ES-I3 (cell line): ENCODE measurements at regions not wholly inside any gene's neighbourhood (a gene's known extent, or its start where the extent isn't known, plus 50 kb on each side); places are given as distances from the start of the nearest gene placed in this dataset.

ENCODE experiments used
- H3K36me3 ChIP-seq: 2 replicates; pipeline ENCODE4 v1.6.1; 2013; ENCODE audit warnings: mild to moderate bottlenecking, low read length, control low read depth, moderate library complexity; ENCODE audit not compliant: insufficient read depth
- H3K4me1 ChIP-seq: 2 replicates; pipeline ENCODE4 v1.6.1; 2013; ENCODE audit warnings: mild to moderate bottlenecking, control low read depth, low read length; ENCODE audit not compliant: insufficient read depth
- H3K9ac ChIP-seq: 2 replicates; pipeline ENCODE4 v1.6.1; 2013; ENCODE audit warnings: low read depth, mild to moderate bottlenecking, low read length, moderate library complexity
- H3K9me3 ChIP-seq: 2 replicates; pipeline ENCODE4 v1.6.1; 2013; ENCODE audit warnings: mild to moderate bottlenecking, low read length, moderate library complexity; ENCODE audit not compliant: control insufficient read depth, insufficient read depth

GRCh38 chr5:27502236-27502635 lies 463.9 kb upstream of the CDH9 start:
- no peak overlapping the region for H3K9ac ChIP-seq
- no peaks in the 10 kb centered on the region for H3K36me3 ChIP-seq
- H3K4me1 ChIP-seq = no peaks in the 10 kb centered on the region
- 0 out of 2 replicates have a peak, but pooled peaks cover 2% of the 10 kb centered on the region for H3K9me3 ChIP-seq

- Histone ChIP-seq H3K36me3 (no peaks in the 10 kb centered on the region), H3K9me3 (no peaks in the 10 kb centered on the region; the same call in 1 of the 2 replicates), H3K4me1 (no peaks in the 10 kb centered on the region), H3K9ac (no peak overlapping the region)
These were observed 459.1 kb upstream of the CDH9 start for GRCh38 chr5:27497491-27497890.

GRCh38 chr5:27494887-27495286 lies 456.5 kb upstream of the CDH9 start:
- no peak overlapping the region for H3K9ac ChIP-seq
- H3K9me3 ChIP-seq = no peaks in the 10 kb centered on the region; the same call in 1 of the 2 replicates
- H3K4me1 ChIP-seq = no peaks in the 10 kb centered on the region
- H3K36me3 ChIP-seq = no peaks in the 10 kb centered on the region

GRCh38 chr5:27491746-27492439 lies 453.5 kb upstream of the CDH9 start:
- Histone ChIP-seq H3K4me1 (no peaks in the 10 kb centered on the region), H3K9me3 (no peaks in the 10 kb centered on the region; the same call in 1 of the 2 replicates), H3K36me3 (no peaks in the 10 kb centered on the region), H3K9ac (no peak overlapping the region)

- Histone ChIP-seq H3K36me3 (no peaks in the 10 kb centered on the region), H3K4me1 (no peaks in the 10 kb centered on the region), H3K9me3 (no peaks in the 10 kb centered on the region; the same call in 1 of the 2 replicates), H3K9ac (no peak overlapping the region)
These were observed 452.7 kb upstream of the CDH9 start for GRCh38 chr5:27491047-27491446.

- H3K9ac ChIP-seq = no peak overlapping the region
- no peaks in the 10 kb centered on the region; the same call in 1 of the 2 replicates for H3K9me3 ChIP-seq
- H3K36me3 ChIP-seq = no peaks in the 10 kb centered on the region
- H3K4me1 ChIP-seq = no peaks in the 10 kb centered on the region
These were observed 451.3 kb upstream of the CDH9 start for GRCh38 chr5:27489701-27490100.

GRCh38 chr5:27482663-27483062 lies 444.3 kb upstream of the CDH9 start:
- Histone ChIP-seq H3K9me3 (no peaks in the 10 kb centered on the region), H3K36me3 (peaks cover 2% of the 10 kb centered on the region; the same call in 1 of the 2 replicates), H3K4me1 (no peaks in the 10 kb centered on the region), H3K9ac (no peak overlapping the region)

GRCh38 chr5:27479859-27480258 lies 441.5 kb upstream of the CDH9 start:
- H3K9ac ChIP-seq = no peak overlapping the region
- peaks cover 29% of the 10 kb centered on the region for H3K36me3 ChIP-seq
- H3K4me1 ChIP-seq = no peaks in the 10 kb centered on the region
- H3K9me3 ChIP-seq = peaks cover 8% of the 10 kb centered on the region; the same call in 1 of the 2 replicates

GRCh38 chr5:27477550-27477949 lies 439.2 kb upstream of the CDH9 start:
- H3K9ac ChIP-seq = no peak overlapping the region
- peaks cover 9% of the 10 kb centered on the region; the same call in 1 of the 2 replicates for H3K9me3 ChIP-seq
- H3K4me1 ChIP-seq = no peaks in the 10 kb centered on the region
- peaks cover 34% of the 10 kb centered on the region for H3K36me3 ChIP-seq

- Histone ChIP-seq H3K9me3 (peaks cover 9% of the 10 kb centered on the region; the same call in 1 of the 2 replicates), H3K9ac (peak overlapping the region; percentile 21; the same call in 1 of the 2 replicates), H3K4me1 (0 out of 2 replicates have a peak, but pooled peaks cover 3% of the 10 kb centered on the region), H3K36me3 (peaks cover 34% of the 10 kb centered on the region)
These were observed 438.1 kb upstream of the CDH9 start for GRCh38 chr5:27476356-27476988.

- H3K9ac ChIP-seq = peak overlapping the region; percentile 93; the same call in 1 of the 2 replicates
- 0 out of 2 replicates have a peak, but pooled peaks cover 6% of the 10 kb centered on the region for H3K4me1 ChIP-seq
- H3K9me3 ChIP-seq = peaks cover 9% of the 10 kb centered on the region; the same call in 1 of the 2 replicates
- peaks cover 34% of the 10 kb centered on the region for H3K36me3 ChIP-seq
These were observed 436.7 kb upstream of the CDH9 start for GRCh38 chr5:27475063-27475462.

- peak overlapping the region; percentile 93; the same call in 1 of the 2 replicates for H3K9ac ChIP-seq
- H3K36me3 ChIP-seq = peaks cover 34% of the 10 kb centered on the region
- H3K9me3 ChIP-seq = peaks cover 9% of the 10 kb centered on the region; the same call in 1 of the 2 replicates
- 0 out of 2 replicates have a peak, but pooled peaks cover 6% of the 10 kb centered on the region for H3K4me1 ChIP-seq
These were observed 436.0 kb upstream of the CDH9 start for GRCh38 chr5:27474395-27474794.

- peaks cover 9% of the 10 kb centered on the region; the same call in 1 of the 2 replicates for H3K9me3 ChIP-seq
- H3K9ac ChIP-seq = peak overlapping the region; percentile 93; the same call in 1 of the 2 replicates
- 0 out of 2 replicates have a peak, but pooled peaks cover 6% of the 10 kb centered on the region for H3K4me1 ChIP-seq
- peaks cover 34% of the 10 kb centered on the region for H3K36me3 ChIP-seq
These were observed 435.6 kb upstream of the CDH9 start for GRCh38 chr5:27474047-27474309.

- Histone ChIP-seq H3K9ac (peak overlapping the region; percentile 93), H3K4me1 (0 out of 2 replicates have a peak, but pooled peaks cover 6% of the 10 kb centered on the region), H3K9me3 (peaks cover 9% of the 10 kb centered on the region; the same call in 1 of the 2 replicates), H3K36me3 (peaks cover 34% of the 10 kb centered on the region)
These were observed 435.1 kb upstream of the CDH9 start for GRCh38 chr5:27473307-27474046.
